ENCODE measurements at regions not wholly inside any gene's neighbourhood (a gene's known extent, or its start where the extent isn't known, plus 50 kb on each side); places are given as distances from the start of the nearest gene placed in this dataset.

GRCh38 chr9:14401911-14402310, 88.0 kb upstream of the NFIB start:
- no peak overlapping the region for H3K27ac ChIP-seq
- DNase-seq (ENCODE audit: low spot score), result no peak
- ChIA-PET CTCF (interaction anchor here (0.5 to 0.6 kb wide), 2 partner anchors 725 to 1026 kb away, joined by 3 to 5 read pairs; no protein-coding TSS in a partner anchor), POLR2A (ENCODE audit: low non-redundant PET) (no interaction called here)
- TF ChIP-seq, protein P1, sequence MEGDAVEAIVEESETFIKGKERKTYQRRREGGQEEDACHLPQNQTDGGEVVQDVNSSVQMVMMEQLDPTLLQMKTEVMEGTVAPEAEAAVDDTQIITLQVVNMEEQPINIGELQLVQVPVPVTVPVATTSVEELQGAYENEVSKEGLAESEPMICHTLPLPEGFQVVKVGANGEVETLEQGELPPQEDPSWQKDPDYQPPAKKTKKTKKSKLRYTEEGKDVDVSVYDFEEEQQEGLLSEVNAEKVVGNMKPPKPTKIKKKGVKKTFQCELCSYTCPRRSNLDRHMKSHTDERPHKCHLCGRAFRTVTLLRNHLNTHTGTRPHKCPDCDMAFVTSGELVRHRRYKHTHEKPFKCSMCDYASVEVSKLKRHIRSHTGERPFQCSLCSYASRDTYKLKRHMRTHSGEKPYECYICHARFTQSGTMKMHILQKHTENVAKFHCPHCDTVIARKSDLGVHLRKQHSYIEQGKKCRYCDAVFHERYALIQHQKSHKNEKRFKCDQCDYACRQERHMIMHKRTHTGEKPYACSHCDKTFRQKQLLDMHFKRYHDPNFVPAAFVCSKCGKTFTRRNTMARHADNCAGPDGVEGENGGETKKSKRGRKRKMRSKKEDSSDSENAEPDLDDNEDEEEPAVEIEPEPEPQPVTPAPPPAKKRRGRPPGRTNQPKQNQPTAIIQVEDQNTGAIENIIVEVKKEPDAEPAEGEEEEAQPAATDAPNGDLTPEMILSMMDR (conservative IDR thresholded peaks at IDR 0.05; ENCODE audit: low read depth), result no peak

GRCh38 chr9:14400658-14400995, 86.7 kb upstream of the NFIB start:
- CTCF ChIA-PET, result interaction anchor here (0.5 to 0.7 kb wide), 3 partner anchors 24 to 1186 kb away, joined by 3 to 4 read pairs (median 3); no protein-coding TSS in a partner anchor
- POLR2A ChIA-PET (ENCODE audit: low non-redundant PET), result no interaction called here
- TF ChIP-seq, protein P1 (conservative IDR thresholded peaks at IDR 0.05; ENCODE audit: low read depth), result no peak
- peak; percentile 16 for DNase-seq (ENCODE audit: low spot score)
- no peak overlapping the region for H3K27ac ChIP-seq

DNA sequence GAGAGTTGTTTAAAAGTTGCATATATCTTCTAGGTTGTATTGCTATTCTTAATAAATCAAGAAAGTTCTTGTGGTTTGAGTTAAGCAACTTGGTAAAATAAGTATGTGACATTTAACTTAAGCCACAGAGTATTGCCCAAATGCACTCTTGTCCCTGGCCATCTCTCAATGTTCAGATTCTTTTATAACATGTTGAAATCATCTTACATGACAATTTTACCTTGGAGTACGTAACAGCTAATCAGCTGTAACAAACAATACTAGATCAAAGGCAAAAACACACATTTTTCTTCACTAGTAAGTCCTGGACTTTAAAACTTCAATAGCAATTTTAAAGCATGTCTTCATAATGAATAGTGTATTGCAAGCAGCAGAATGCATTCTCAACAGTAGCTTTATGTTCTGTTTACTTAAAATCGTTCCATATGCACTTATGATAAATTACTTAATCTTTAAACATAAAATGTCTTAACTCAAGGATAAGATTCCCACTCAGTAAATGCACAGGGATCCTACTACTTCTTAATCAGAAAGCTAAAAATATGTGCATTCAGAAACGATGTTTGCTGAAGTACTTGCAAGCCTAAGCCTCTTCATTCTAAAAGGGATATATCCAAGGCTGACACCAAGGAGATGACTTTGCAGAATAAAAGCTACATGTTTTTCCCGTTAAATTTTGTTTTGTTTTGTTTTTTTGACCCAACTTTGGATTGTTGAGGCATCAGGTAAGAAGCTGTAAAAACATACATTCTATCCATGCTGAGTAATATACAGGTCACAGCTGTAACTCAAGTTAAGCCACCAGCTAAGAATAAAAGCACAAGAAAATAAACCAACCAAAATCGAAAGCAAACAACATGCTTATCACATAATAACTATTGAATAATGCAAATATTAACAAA, 86.1 kb upstream of the NFIB start:
- POLR2A ChIA-PET (ENCODE audit: low non-redundant PET), result no interaction called here
- no peak overlapping the region for H3K27ac ChIP-seq
- TF ChIP-seq, protein P1 (conservative IDR thresholded peaks at IDR 0.05; ENCODE audit: low read depth), result no peak
- CTCF ChIA-PET, result interaction anchor here (0.5 to 0.7 kb wide), 4 partner anchors 23 to 1186 kb away, joined by 3 to 4 read pairs (median 3); no protein-coding TSS in a partner anchor
- no peak for DNase-seq (ENCODE audit: low spot score)

DNA sequence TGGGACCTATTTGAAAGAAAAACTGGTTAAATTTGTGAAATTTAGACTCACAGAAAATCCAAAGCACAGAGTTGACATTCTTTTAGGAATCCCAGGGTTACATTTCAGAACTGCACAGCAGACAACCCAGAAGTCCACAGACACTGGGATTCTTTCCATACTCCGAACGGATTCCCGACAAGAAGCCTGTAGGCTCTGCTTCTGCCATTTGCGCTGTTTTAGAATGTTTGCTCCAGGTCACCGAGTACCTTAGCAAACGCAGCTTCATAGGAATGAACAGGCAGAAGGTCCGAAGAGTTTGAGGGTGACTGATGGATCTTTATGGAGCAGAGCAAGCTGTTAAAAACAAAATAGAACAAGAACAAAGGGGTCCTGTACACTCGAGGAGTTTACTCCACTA, 84.5 kb upstream of the NFIB start:
- H3K27ac ChIP-seq, result no peak overlapping the region
- TF ChIP-seq, protein P1 (conservative IDR thresholded peaks at IDR 0.05; ENCODE audit: low read depth), result no peak
- DNase-seq (ENCODE audit: low spot score), result no peak
- ChIA-PET CTCF (no interaction called here), POLR2A (ENCODE audit: low non-redundant PET) (no interaction called here)

GRCh38 chr9:14396171-14396570, 82.2 kb upstream of the NFIB start:
- DNase-seq (ENCODE audit: low spot score), result no peak
- ChIA-PET CTCF (interaction anchor here (0.8 kb wide), 1 partner anchor 13 kb away, joined by 3 read pairs; no protein-coding TSS in a partner anchor), POLR2A (ENCODE audit: low non-redundant PET) (no interaction called here)
- TF ChIP-seq, protein P1 (conservative IDR thresholded peaks at IDR 0.05; ENCODE audit: low read depth), result no peak
- H3K27ac ChIP-seq, result no peak overlapping the region

GRCh38 chr9:14395317-14396082, 81.6 kb upstream of the NFIB start:
- POLR2A ChIA-PET (ENCODE audit: low non-redundant PET), result no interaction called here
- H3K27ac ChIP-seq, result no peak overlapping the region
- TF ChIP-seq, protein P1 (conservative IDR thresholded peaks at IDR 0.05; ENCODE audit: low read depth), result no peak
- no peak for DNase-seq (ENCODE audit: low spot score)
- CTCF ChIA-PET, result no interaction called here
